Trophoblast cell (in vitro differentiated cells and primary cell): ENCODE measurements at regions not wholly inside any gene's neighbourhood (a gene's known extent, or its start where the extent isn't known, plus 50 kb on each side); places are given as distances from the start of the nearest gene placed in this dataset.

ENCODE experiments used
- DNase-seq, 2 donors: peaks; one replicate each; pipeline ENCODE4 v3.0.0-alpha.2; 2016
- H2AFZ ChIP-seq: 2 replicates; pipeline ENCODE4 v1.6.1; 2013; ENCODE audit warnings: low read length, moderate library complexity, mild to moderate bottlenecking; ENCODE audit not compliant: insufficient read depth, poor library complexity
- H2AK5ac ChIP-seq: 2 replicates; pipeline ENCODE4 v1.6.1; 2013; ENCODE audit warnings: mild to moderate bottlenecking, low read length
- H2BK120ac ChIP-seq: 2 replicates; pipeline ENCODE4 v1.6.1; 2013; ENCODE audit warnings: low read length, mild to moderate bottlenecking, moderate library complexity; ENCODE audit not compliant: insufficient read depth, poor library complexity
- H2BK12ac ChIP-seq: 2 replicates; pipeline ENCODE4 v1.6.1; 2013; ENCODE audit warnings: mild to moderate bottlenecking, low read length, moderate library complexity
- H2BK5ac ChIP-seq: 2 replicates; pipeline ENCODE4 v1.6.1; 2013; ENCODE audit warnings: low read length, low read depth, moderate library complexity, mild to moderate bottlenecking; ENCODE audit not compliant: poor library complexity
- H3K14ac ChIP-seq: 2 replicates; pipeline ENCODE4 v1.6.1; 2013; ENCODE audit warnings: mild to moderate bottlenecking, low read length
- H3K18ac ChIP-seq: 2 replicates; pipeline ENCODE4 v1.6.1; 2013; ENCODE audit warnings: mild to moderate bottlenecking, low read length
- H3K23ac ChIP-seq: 2 replicates; pipeline ENCODE4 v1.6.1; 2013; ENCODE audit warnings: low read length
- H3K27ac ChIP-seq: 2 replicates; pipeline ENCODE4 v1.5.1; 2013; ENCODE audit warnings: low read depth, mild to moderate bottlenecking, inconsistent platforms, low read length, moderate library complexity
- H3K27me3 ChIP-seq: 2 replicates; pipeline ENCODE4 v1.6.1; 2013; ENCODE audit warnings: inconsistent platforms, mild to moderate bottlenecking, low read length, moderate library complexity; ENCODE audit not compliant: insufficient read depth
- H3K36me3 ChIP-seq, 2 experiments: 1 replicate in 1 of 2; 2 replicates in 1 of 2; pipeline ENCODE4 v1.6.1; 2013; ENCODE audit warnings: low read length in 2 of 2, mild to moderate bottlenecking in 2 of 2, moderate library complexity in 1 of 2; ENCODE audit not compliant: insufficient read depth in 2 of 2, control insufficient read depth in 1 of 2
- H3K4ac ChIP-seq: 2 replicates; pipeline ENCODE4 v1.6.1; 2013; ENCODE audit warnings: low read depth, mild to moderate bottlenecking, low read length, moderate library complexity
- H3K4me1 ChIP-seq, 2 experiments: 1 replicate in 1 of 2; 2 replicates in 1 of 2; pipeline ENCODE4 v1.6.1; 2013; ENCODE audit warnings: low read length in 2 of 2, mild to moderate bottlenecking in 2 of 2, moderate library complexity in 1 of 2; ENCODE audit not compliant: insufficient read depth in 2 of 2, control insufficient read depth in 1 of 2
- H3K4me2 ChIP-seq: 2 replicates; pipeline ENCODE4 v1.6.1; 2013; ENCODE audit warnings: inconsistent platforms, mild to moderate bottlenecking, low read length, moderate library complexity
- H3K4me3 ChIP-seq: 2 replicates; pipeline ENCODE4 v1.5.1; 2013; ENCODE audit warnings: mild to moderate bottlenecking, low read depth, low read length, inconsistent platforms
- H3K79me1 ChIP-seq: one replicate; pipeline ENCODE4 v1.6.1; 2013; ENCODE audit warnings: low read length
- H3K79me2 ChIP-seq: 2 replicates; pipeline ENCODE4 v1.6.1; 2013; ENCODE audit warnings: low read length, mild to moderate bottlenecking; ENCODE audit not compliant: control insufficient read depth, insufficient read depth, poor library complexity
- H3K9ac ChIP-seq: 2 replicates; pipeline ENCODE4 v1.6.1; 2013; ENCODE audit warnings: mild to moderate bottlenecking, low read length
- H3K9me3 ChIP-seq: 2 replicates; pipeline ENCODE4 v1.6.1; 2013; ENCODE audit warnings: low read depth, mild to moderate bottlenecking, control low read depth, inconsistent platforms, low read length; ENCODE audit not compliant: insufficient read depth
- H4K12ac ChIP-seq: 2 replicates; pipeline ENCODE4 v1.6.1; 2013; ENCODE audit warnings: low read depth, mild to moderate bottlenecking, low read length, moderate library complexity
- H4K8ac ChIP-seq: 2 replicates; pipeline ENCODE4 v1.6.1; 2013; ENCODE audit warnings: low read depth, mild to moderate bottlenecking, low read length, moderate library complexity
- H4K91ac ChIP-seq: one replicate; pipeline ENCODE4 v1.6.1; 2013; ENCODE audit warnings: low read depth, mild to moderate bottlenecking, low read length, moderate library complexity
- WGBS: extraction: QIAGEN DNeasy Blood & Tissue Kit; methylation state at CpG from one replicate; pipeline ENCODE4 v1.1.7; 2013; ENCODE audit warnings: missing lambda C conversion rate; ENCODE audit not compliant: insufficient read length, insufficient coverage; ENCODE audit errors: extremely low coverage; 5-methylcytosine and 5-hydroxymethylcytosine counted together

- no peak overlapping the region for H3K4me2 ChIP-seq
- no peak overlapping the region for H4K12ac ChIP-seq
- H3K18ac ChIP-seq, result no peak overlapping the region
- H4K91ac ChIP-seq, result no peak overlapping the region
- no peak overlapping the region for H3K4me3 ChIP-seq
- H3K4me1 ChIP-seq, result no peaks in the 10 kb centered on the region
- no peaks in the 10 kb centered on the region for H3K79me1 ChIP-seq
- no peaks in the 10 kb centered on the region for H3K79me2 ChIP-seq
- no peak overlapping the region for H2AFZ ChIP-seq
- no peak overlapping the region for H2BK120ac ChIP-seq
- no peaks in the 10 kb centered on the region for H3K27me3 ChIP-seq
- no peak overlapping the region for H3K9ac ChIP-seq
- no peak overlapping the region for H2BK5ac ChIP-seq
- no CpG with 5 or more reads among the region's 1 CpG for WGBS
- H2AK5ac ChIP-seq, result no peak overlapping the region
- no peak for DNase-seq
- no peak overlapping the region for H4K8ac ChIP-seq
- no peak overlapping the region for H3K14ac ChIP-seq
- H3K23ac ChIP-seq, result no peak overlapping the region
- no peak overlapping the region for H3K27ac ChIP-seq
- H2BK12ac ChIP-seq, result no peak overlapping the region
- H3K9me3 ChIP-seq, result no peaks in the 10 kb centered on the region
- no peak overlapping the region for H3K4ac ChIP-seq
- no peaks in the 10 kb centered on the region for H3K36me3 ChIP-seq
Observed at GRCh38 chr7:125934955-125935354, 1005.3 kb upstream of the POT1 start.

- H2BK5ac ChIP-seq, result no peak overlapping the region
- H3K14ac ChIP-seq, result no peak overlapping the region
- no peaks in the 10 kb centered on the region for H3K79me1 ChIP-seq
- no peaks in the 10 kb centered on the region for H3K27me3 ChIP-seq
- H2BK120ac ChIP-seq, result no peak overlapping the region
- no peak overlapping the region for H3K4me2 ChIP-seq
- H4K12ac ChIP-seq, result no peak overlapping the region
- H3K79me2 ChIP-seq, result no peaks in the 10 kb centered on the region
- H3K36me3 ChIP-seq, result no peaks in the 10 kb centered on the region
- H3K9me3 ChIP-seq, result no peaks in the 10 kb centered on the region
- no peak overlapping the region for H3K27ac ChIP-seq
- H4K91ac ChIP-seq, result no peak overlapping the region
- no peak overlapping the region for H3K9ac ChIP-seq
- H3K4me3 ChIP-seq, result no peak overlapping the region
- no CpG with 5 or more reads among the region's 2 CpGs for WGBS
- H2AFZ ChIP-seq, result no peak overlapping the region
- no peak overlapping the region for H3K23ac ChIP-seq
- H3K4ac ChIP-seq, result no peak overlapping the region
- H2BK12ac ChIP-seq, result no peak overlapping the region
- H3K18ac ChIP-seq, result no peak overlapping the region
- no peaks in the 10 kb centered on the region for H3K4me1 ChIP-seq
- H4K8ac ChIP-seq, result no peak overlapping the region
- no peak overlapping the region for H2AK5ac ChIP-seq
- no peak for DNase-seq
Observed at GRCh38 chr7:125934539-125934938, 1004.9 kb upstream of the POT1 start.

GRCh38 chr7:125930848-125931247, 1001.2 kb upstream of the POT1 start:
- H3K4ac ChIP-seq, result no peak overlapping the region
- H3K27me3 ChIP-seq, result no peaks in the 10 kb centered on the region
- no peak overlapping the region for H4K12ac ChIP-seq
- no peaks in the 10 kb centered on the region for H3K4me1 ChIP-seq
- H3K9ac ChIP-seq, result no peak overlapping the region
- H2AK5ac ChIP-seq, result no peak overlapping the region
- WGBS, result no CpG with 5 or more reads among the region's 1 CpG
- no peak overlapping the region for H2BK120ac ChIP-seq
- H3K23ac ChIP-seq, result no peak overlapping the region
- no peak overlapping the region for H4K91ac ChIP-seq
- no peak overlapping the region for H3K4me2 ChIP-seq
- no peak overlapping the region for H4K8ac ChIP-seq
- no peak overlapping the region for H3K14ac ChIP-seq
- H3K79me1 ChIP-seq, result no peaks in the 10 kb centered on the region
- DNase-seq, result no peak
- H3K9me3 ChIP-seq, result no peaks in the 10 kb centered on the region
- no peaks in the 10 kb centered on the region for H3K79me2 ChIP-seq
- H3K18ac ChIP-seq, result no peak overlapping the region
- no peak overlapping the region for H3K27ac ChIP-seq
- no peak overlapping the region for H2BK5ac ChIP-seq
- no peak overlapping the region for H2AFZ ChIP-seq
- no peak overlapping the region for H3K4me3 ChIP-seq
- no peaks in the 10 kb centered on the region for H3K36me3 ChIP-seq
- H2BK12ac ChIP-seq, result no peak overlapping the region

DNA sequence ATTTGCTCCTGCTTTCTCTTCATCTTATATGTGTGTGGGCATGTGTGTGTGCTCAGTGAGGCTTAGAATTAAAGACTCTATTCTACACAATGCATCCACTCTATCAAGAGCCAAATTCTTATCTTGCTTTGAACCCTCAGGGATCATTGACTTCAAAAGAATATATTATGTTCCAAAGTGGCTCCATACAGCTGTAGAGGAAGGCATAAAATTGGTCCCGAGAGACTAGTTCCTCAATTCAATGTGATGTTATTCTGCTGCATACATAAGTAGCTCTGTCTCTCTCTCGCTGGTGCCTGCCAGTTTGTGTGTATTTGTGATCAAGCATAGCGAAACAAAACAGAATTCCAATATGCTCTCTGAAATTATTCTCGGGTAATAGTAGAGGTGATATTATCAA, 997.9 kb upstream of the POT1 start:
- Histone ChIP-seq H3K27me3 (no peaks in the 10 kb centered on the region), H3K9ac (no peak overlapping the region), H3K4me1 (no peaks in the 10 kb centered on the region), H2AK5ac (no peak overlapping the region), H3K4ac (no peak overlapping the region), H4K91ac (no peak overlapping the region), H3K9me3 (no peaks in the 10 kb centered on the region), H2AFZ (no peak overlapping the region), H3K4me3 (no peak overlapping the region), H3K4me2 (no peak overlapping the region), H3K79me1 (no peaks in the 10 kb centered on the region), H2BK120ac (no peak overlapping the region), H3K36me3 (no peaks in the 10 kb centered on the region), H3K79me2 (no peaks in the 10 kb centered on the region), H4K12ac (no peak overlapping the region), H2BK12ac (no peak overlapping the region), H2BK5ac (no peak overlapping the region), H4K8ac (no peak overlapping the region), H3K23ac (no peak overlapping the region), H3K14ac (no peak overlapping the region), H3K27ac (no peak overlapping the region), H3K18ac (no peak overlapping the region)
- no CpG with 5 or more reads among the region's 4 CpGs for WGBS
- no peak for DNase-seq
